Activated CD4-positive, alpha-beta T cell treated with anti-CD3 and anti-CD28 coated beads for 24 hours (primary cell): ENCODE measurements at regions not wholly inside any gene's neighbourhood (a gene's known extent, or its start where the extent isn't known, plus 50 kb on each side); places are given as distances from the start of the nearest gene placed in this dataset.

Experiments used
- DNase-seq, 2 donors: peaks; one replicate each; pipeline ENCODE4 v3.0.0-alpha.2; 2020; ENCODE audit warnings: low read depth in 2 of 2

GRCh38 chr10:90674928-90675327 lies 182.9 kb downstream of the HTR7 start:
- no peak for DNase-seq

- DNase-seq = no peak
These were observed 182.2 kb downstream of the HTR7 start for GRCh38 chr10:90675621-90676020.
